NCI-H226 (cell line): ENCODE measurements at regions not wholly inside any gene's neighbourhood (a gene's known extent, or its start where the extent isn't known, plus 50 kb on each side); places are given as distances from the start of the nearest gene placed in this dataset.
A peak's percentile ranks its signal among the peaks of the same experiment; 100 is the strongest.

Experiments
- DNase-seq: peaks from one replicate; pipeline ENCODE4 v3.0.0-alpha.2; 2015

GRCh38 chr3:99094606-99095005 lies 193.1 kb upstream of the DCBLD2 start:
- DNase-seq, result no peak

GRCh38 chr3:99087277-99087676 lies 185.8 kb upstream of the DCBLD2 start:
- no peak for DNase-seq

GRCh38 chr3:99084826-99085225 lies 183.3 kb upstream of the DCBLD2 start:
- no peak for DNase-seq

GRCh38 chr3:99084156-99084555 lies 182.7 kb upstream of the DCBLD2 start:
- no peak for DNase-seq

GRCh38 chr3:99071096-99071495 lies 169.6 kb upstream of the DCBLD2 start:
- DNase-seq, result no peak

- DNase-seq, result no peak
Measured at GRCh38 chr3:99069973-99070372, 168.5 kb upstream of the DCBLD2 start.

GRCh38 chr3:99066863-99067262 lies 165.4 kb upstream of the DCBLD2 start:
- no peak for DNase-seq

GRCh38 chr3:99049164-99049563 lies 147.7 kb upstream of the DCBLD2 start:
- DNase-seq, result no peak

GRCh38 chr3:99041747-99042146 lies 140.3 kb upstream of the DCBLD2 start:
- no peak for DNase-seq

GRCh38 chr3:99031778-99032177 lies 130.3 kb upstream of the DCBLD2 start:
- DNase-seq, result no peak

GRCh38 chr3:99023590-99024192 lies 122.2 kb upstream of the DCBLD2 start:
- no peak for DNase-seq

- DNase-seq, result no peak
Measured at GRCh38 chr3:99021466-99021865, 120.0 kb upstream of the DCBLD2 start.

GRCh38 chr3:99016452-99016851 lies 115.0 kb upstream of the DCBLD2 start:
- no peak for DNase-seq

- DNase-seq, result no peak
Measured at GRCh38 chr3:99013777-99014315, 112.4 kb upstream of the DCBLD2 start.

- no peak for DNase-seq
Measured at GRCh38 chr3:99013077-99013476, 111.6 kb upstream of the DCBLD2 start.

- no peak for DNase-seq
Measured at GRCh38 chr3:99012051-99012450, 110.6 kb upstream of the DCBLD2 start.

GRCh38 chr3:99009851-99010250 lies 108.4 kb upstream of the DCBLD2 start:
- no peak for DNase-seq

GRCh38 chr3:99006686-99007085 lies 105.2 kb upstream of the DCBLD2 start:
- no peak for DNase-seq

- DNase-seq, result no peak
Measured at GRCh38 chr3:98999675-99000074, 98.2 kb upstream of the DCBLD2 start.

GRCh38 chr3:98994128-98994762 lies 92.8 kb upstream of the DCBLD2 start:
- no peak for DNase-seq

GRCh38 chr3:98991393-98991792 lies 89.9 kb upstream of the DCBLD2 start:
- no peak for DNase-seq

GRCh38 chr3:98990657-98991056 lies 89.2 kb upstream of the DCBLD2 start:
- no peak for DNase-seq

- peak; percentile 76 for DNase-seq
Measured at GRCh38 chr3:98986073-98986472, 84.6 kb upstream of the DCBLD2 start.

GRCh38 chr3:98985431-98985830 lies 83.9 kb upstream of the DCBLD2 start:
- DNase-seq, result no peak

GRCh38 chr3:98984024-98984423 lies 82.5 kb upstream of the DCBLD2 start:
- DNase-seq, result no peak
